ENCODE measurements at regions not wholly inside any gene's neighbourhood (a gene's known extent, or its start where the extent isn't known, plus 50 kb on each side); places are given as distances from the start of the nearest gene placed in this dataset.
"Not testable (repeated sequence)": the region's sequence is repeated elsewhere in the genome, so short reads cannot be mapped to it uniquely, and the experiment has no call there.

DNA sequence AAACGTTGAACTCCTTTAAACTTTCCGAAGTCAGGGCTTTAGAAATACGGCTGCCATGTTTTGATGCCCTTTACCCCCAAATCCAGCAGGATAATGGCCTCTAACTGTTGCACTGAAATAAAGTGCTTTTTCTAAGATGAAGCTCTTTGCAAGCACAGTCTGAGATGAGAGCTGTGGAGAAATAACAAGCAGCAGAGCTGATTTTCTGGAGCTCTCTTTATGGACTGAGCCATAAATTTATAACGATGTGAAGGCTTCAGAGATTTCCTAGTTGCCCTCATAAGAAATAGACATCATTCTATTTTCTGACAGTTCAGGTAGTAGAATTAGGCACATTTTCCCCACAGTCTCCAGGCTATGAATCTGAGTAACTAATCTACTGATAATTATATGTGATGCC is 567.3 kb downstream of the PDHA2 start:
- Histone ChIP-seq H3K79me2 (ENCODE audit: insufficient read depth, low read length) (no peaks in the 10 kb centered on the region), H2AFZ (ENCODE audit: low read length) (no peak overlapping the region), H3K4me1 (ENCODE audit: insufficient read depth, low read length, severe bottlenecking) (no peaks in the 10 kb centered on the region), H4K20me1 (ENCODE audit: insufficient read depth, low read length) (no peaks in the 10 kb centered on the region), H3K9me3 (ENCODE audit: low read length) (no peaks in the 10 kb centered on the region), H3K36me3 (ENCODE audit: insufficient read depth, low read length) (no peaks in the 10 kb centered on the region), H3K9me2 (ENCODE audit: low read depth, low read length) (no peaks in the 10 kb centered on the region), H3K4me2 (ENCODE audit: low read length) (no peak overlapping the region), H3K27me3 (ENCODE audit: insufficient read depth, low read length) (no peaks in the 10 kb centered on the region), H3K9ac (ENCODE audit: low read length) (no peak overlapping the region), H3K4me3 (ENCODE audit: low read depth, low read length, poor library complexity, severe bottlenecking) (no peak overlapping the region), H3F3A (ENCODE audit: insufficient read depth, low read length) (no peaks in the 10 kb centered on the region), H3K27ac (ENCODE audit: low read depth, low read length, poor library complexity, severe bottlenecking) (no peak overlapping the region)
- TF ChIP-seq EZH2 (IDR thresholded peaks at IDR 0.05; ENCODE audit: borderline replicate concordance, low read length) (no peak), CTCF (IDR thresholded peaks at IDR 0.05; ENCODE audit: low read length) (no peak)

DNA sequence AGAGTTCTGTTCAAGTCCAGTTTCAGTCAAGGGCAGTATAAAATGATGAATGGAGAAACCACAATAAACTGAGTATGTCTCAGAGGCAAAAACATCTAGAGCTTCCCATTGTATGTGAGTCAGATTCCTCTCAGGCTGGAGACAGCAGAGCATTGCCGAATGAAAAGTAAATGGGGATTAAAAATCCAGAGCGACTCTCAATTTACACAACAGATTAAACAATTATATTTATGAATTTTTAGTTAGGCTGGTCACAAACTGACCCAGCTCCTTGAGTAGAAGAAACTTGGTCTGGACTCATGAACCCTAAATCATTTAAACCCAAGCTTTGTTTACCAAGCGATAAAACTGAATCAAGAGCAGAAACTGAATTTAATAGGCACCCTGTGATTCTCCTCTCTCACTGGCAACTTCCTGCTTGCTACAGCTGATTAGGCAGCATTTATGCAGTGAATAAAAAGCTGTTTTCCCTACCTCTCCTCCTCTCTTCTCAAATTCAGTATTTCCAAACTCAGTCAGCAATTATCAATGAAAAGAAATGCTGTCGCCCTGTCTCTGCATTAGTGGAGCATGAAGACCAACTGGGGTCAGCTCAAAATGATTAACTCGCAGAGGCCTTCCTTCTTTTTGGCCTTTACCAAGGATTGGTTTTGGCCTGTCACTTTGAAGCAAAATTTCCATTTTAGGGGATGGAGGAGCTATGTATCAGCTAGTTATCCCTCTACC is 568.0 kb downstream of the PDHA2 start:
- H3K4me2 ChIP-seq (ENCODE audit: low read length), result no peak overlapping the region
- H3F3A ChIP-seq (ENCODE audit: insufficient read depth, low read length), result no peaks in the 10 kb centered on the region
- H3K27me3 ChIP-seq (ENCODE audit: insufficient read depth, low read length), result no peaks in the 10 kb centered on the region
- H3K27ac ChIP-seq (ENCODE audit: low read depth, low read length, poor library complexity, severe bottlenecking), result no peak overlapping the region
- no peaks in the 10 kb centered on the region for H4K20me1 ChIP-seq (ENCODE audit: insufficient read depth, low read length)
- no peak for TF ChIP-seq CTCF (IDR thresholded peaks at IDR 0.05; ENCODE audit: low read length)
- TF ChIP-seq EZH2 (IDR thresholded peaks at IDR 0.05; ENCODE audit: borderline replicate concordance, low read length), result no peak
- H3K4me1 ChIP-seq (ENCODE audit: insufficient read depth, low read length, severe bottlenecking), result no peaks in the 10 kb centered on the region
- no peaks in the 10 kb centered on the region for H3K9me3 ChIP-seq (ENCODE audit: low read length)
- H3K9me2 ChIP-seq (ENCODE audit: low read depth, low read length), result no peaks in the 10 kb centered on the region
- H3K36me3 ChIP-seq (ENCODE audit: insufficient read depth, low read length), result no peaks in the 10 kb centered on the region
- H3K79me2 ChIP-seq (ENCODE audit: insufficient read depth, low read length), result no peaks in the 10 kb centered on the region
- no peak overlapping the region for H3K9ac ChIP-seq (ENCODE audit: low read length)
- no peak overlapping the region for H2AFZ ChIP-seq (ENCODE audit: low read length)
- H3K4me3 ChIP-seq (ENCODE audit: low read depth, low read length, poor library complexity, severe bottlenecking), result no peak overlapping the region

GRCh38 chr4:96414853-96415252 is 575.0 kb downstream of the PDHA2 start:
- H3K27ac ChIP-seq (ENCODE audit: low read depth, low read length, poor library complexity, severe bottlenecking); H3K9me3 ChIP-seq (ENCODE audit: low read length); H3K4me2 ChIP-seq (ENCODE audit: low read length); H2AFZ ChIP-seq (ENCODE audit: low read length); H3K9ac ChIP-seq (ENCODE audit: low read length); H3F3A ChIP-seq (ENCODE audit: insufficient read depth, low read length); H3K9me2 ChIP-seq (ENCODE audit: low read depth, low read length); H3K4me1 ChIP-seq (ENCODE audit: insufficient read depth, low read length, severe bottlenecking); H3K27me3 ChIP-seq (ENCODE audit: insufficient read depth, low read length); H3K4me3 ChIP-seq (ENCODE audit: low read depth, low read length, poor library complexity, severe bottlenecking); H3K36me3 ChIP-seq (ENCODE audit: insufficient read depth, low read length); H4K20me1 ChIP-seq (ENCODE audit: insufficient read depth, low read length); H3K79me2 ChIP-seq (ENCODE audit: insufficient read depth, low read length): not testable (repeated sequence)

DNA sequence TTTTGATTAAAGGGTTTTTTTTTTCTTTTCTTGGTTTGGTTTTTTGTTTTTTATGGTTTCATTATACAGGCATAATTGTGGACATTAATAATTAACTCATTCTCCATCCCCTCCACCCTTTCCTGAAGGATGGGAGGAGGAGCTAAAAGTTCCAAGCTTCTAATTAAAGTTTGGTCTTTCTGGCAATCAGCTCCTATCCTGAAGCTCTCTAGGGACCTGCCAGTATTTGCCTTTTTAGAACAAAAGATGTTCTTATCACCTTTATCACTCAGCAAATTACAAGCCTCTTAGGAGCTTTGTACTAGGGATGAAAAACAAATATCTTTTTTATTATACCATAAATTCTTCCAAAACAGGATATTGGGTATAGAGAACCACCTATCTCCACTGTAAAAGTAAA is 589.8 kb downstream of the PDHA2 start:
- Histone ChIP-seq H3K9me2 (ENCODE audit: low read depth, low read length) (no peaks in the 10 kb centered on the region), H3K4me3 (ENCODE audit: low read depth, low read length, poor library complexity, severe bottlenecking) (no peak overlapping the region), H3F3A (ENCODE audit: insufficient read depth, low read length) (no peaks in the 10 kb centered on the region), H2AFZ (ENCODE audit: low read length) (no peak overlapping the region), H3K79me2 (ENCODE audit: insufficient read depth, low read length) (no peaks in the 10 kb centered on the region), H3K4me1 (ENCODE audit: insufficient read depth, low read length, severe bottlenecking) (no peaks in the 10 kb centered on the region), H3K9ac (ENCODE audit: low read length) (no peak overlapping the region), H3K9me3 (ENCODE audit: low read length) (no peaks in the 10 kb centered on the region), H4K20me1 (ENCODE audit: insufficient read depth, low read length) (no peaks in the 10 kb centered on the region), H3K27ac (ENCODE audit: low read depth, low read length, poor library complexity, severe bottlenecking) (no peak overlapping the region), H3K4me2 (ENCODE audit: low read length) (no peak overlapping the region), H3K36me3 (ENCODE audit: insufficient read depth, low read length) (no peaks in the 10 kb centered on the region), H3K27me3 (ENCODE audit: insufficient read depth, low read length) (no peaks in the 10 kb centered on the region)
- no peak for TF ChIP-seq CTCF (IDR thresholded peaks at IDR 0.05; ENCODE audit: low read length)
- TF ChIP-seq EZH2 (IDR thresholded peaks at IDR 0.05; ENCODE audit: borderline replicate concordance, low read length), result no peak
